ENCODE measurements at regions not wholly inside any gene's neighbourhood (a gene's known extent, or its start where the extent isn't known, plus 50 kb on each side); places are given as distances from the start of the nearest gene placed in this dataset.

GRCh38 chr7:84264396-84264795 lies 69.8 kb upstream of the SEMA3A start:
- TF ChIP-seq, protein P1, sequence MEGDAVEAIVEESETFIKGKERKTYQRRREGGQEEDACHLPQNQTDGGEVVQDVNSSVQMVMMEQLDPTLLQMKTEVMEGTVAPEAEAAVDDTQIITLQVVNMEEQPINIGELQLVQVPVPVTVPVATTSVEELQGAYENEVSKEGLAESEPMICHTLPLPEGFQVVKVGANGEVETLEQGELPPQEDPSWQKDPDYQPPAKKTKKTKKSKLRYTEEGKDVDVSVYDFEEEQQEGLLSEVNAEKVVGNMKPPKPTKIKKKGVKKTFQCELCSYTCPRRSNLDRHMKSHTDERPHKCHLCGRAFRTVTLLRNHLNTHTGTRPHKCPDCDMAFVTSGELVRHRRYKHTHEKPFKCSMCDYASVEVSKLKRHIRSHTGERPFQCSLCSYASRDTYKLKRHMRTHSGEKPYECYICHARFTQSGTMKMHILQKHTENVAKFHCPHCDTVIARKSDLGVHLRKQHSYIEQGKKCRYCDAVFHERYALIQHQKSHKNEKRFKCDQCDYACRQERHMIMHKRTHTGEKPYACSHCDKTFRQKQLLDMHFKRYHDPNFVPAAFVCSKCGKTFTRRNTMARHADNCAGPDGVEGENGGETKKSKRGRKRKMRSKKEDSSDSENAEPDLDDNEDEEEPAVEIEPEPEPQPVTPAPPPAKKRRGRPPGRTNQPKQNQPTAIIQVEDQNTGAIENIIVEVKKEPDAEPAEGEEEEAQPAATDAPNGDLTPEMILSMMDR (IDR thresholded peaks at IDR 0.05) = no peak
- no peak for TF ChIP-seq POLR2A (IDR thresholded peaks at IDR 0.05)
